IPS DF 6.9 (cell line): ENCODE measurements at regions not wholly inside any gene's neighbourhood (a gene's known extent, or its start where the extent isn't known, plus 50 kb on each side); places are given as distances from the start of the nearest gene placed in this dataset.

Experiments
- DNase-seq: peaks from one replicate; pipeline ENCODE4 v3.0.0-alpha.2; 2013; ENCODE audit warnings: low read depth, low spot score
- H3K27ac ChIP-seq: one replicate; pipeline ENCODE4 v1.5.1; 2013; ENCODE audit warnings: low read length, control low read depth
- H3K27me3 ChIP-seq: 2 replicates; pipeline ENCODE4 v1.6.1; 2013; ENCODE audit warnings: mild to moderate bottlenecking, low read length; ENCODE audit not compliant: control insufficient read depth, insufficient read depth
- H3K36me3 ChIP-seq: 2 replicates; pipeline ENCODE4 v1.6.1; 2013; ENCODE audit warnings: low read length; ENCODE audit not compliant: control insufficient read depth, insufficient read depth
- H3K4me1 ChIP-seq: 2 replicates; pipeline ENCODE4 v1.6.1; 2013; ENCODE audit warnings: low read length; ENCODE audit not compliant: control insufficient read depth, insufficient read depth
- H3K4me3 ChIP-seq: 2 replicates; pipeline ENCODE4 v1.5.1; 2013; ENCODE audit warnings: mild to moderate bottlenecking, low read length
- H3K9me3 ChIP-seq: 2 replicates; pipeline ENCODE4 v1.6.1; 2013; ENCODE audit warnings: low read length, inconsistent platforms; ENCODE audit not compliant: control insufficient read depth, insufficient read depth
- WGBS: extraction: QIAGEN DNeasy Blood & Tissue Kit; methylation state at CpG from one replicate; pipeline ENCODE4 v1.1.7; 2013; ENCODE audit warnings: mixed read lengths, missing lambda C conversion rate; ENCODE audit not compliant: insufficient read length, insufficient coverage; 5-methylcytosine and 5-hydroxymethylcytosine counted together

DNA sequence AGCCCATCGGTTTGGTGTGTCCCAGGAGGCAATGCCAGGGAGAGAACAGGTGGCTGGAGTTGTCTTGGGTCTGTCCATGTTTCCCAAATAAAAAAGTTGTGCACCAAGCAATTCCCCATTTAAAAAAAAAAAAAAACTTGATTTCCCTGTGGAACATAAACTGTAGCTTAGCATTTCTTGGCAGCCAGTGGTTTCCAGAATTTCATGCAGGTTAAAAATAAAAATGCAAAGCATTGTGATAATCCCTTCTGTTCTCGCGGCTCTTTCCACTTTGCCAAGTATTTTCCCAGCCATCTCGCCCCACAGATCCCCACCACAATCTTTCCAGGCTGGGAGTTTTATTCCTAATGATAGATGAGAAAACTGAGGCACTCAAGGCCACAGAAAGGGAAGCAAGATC is 51.4 kb upstream of the MSX1 start:
- Histone ChIP-seq H3K27me3 (no peaks in the 10 kb centered on the region), H3K4me3 (no peak overlapping the region), H3K9me3 (no peaks in the 10 kb centered on the region), H3K36me3 (no peaks in the 10 kb centered on the region), H3K27ac (no peak overlapping the region), H3K4me1 (peaks cover 1% of the 10 kb centered on the region; the same call in 1 of the 2 replicates)
- DNase-seq, result no peak
- no CpG with 5 or more reads among the region's 4 CpGs for WGBS

GRCh38 chr4:4805887-4806286 is 53.6 kb upstream of the MSX1 start:
- Histone ChIP-seq H3K27me3 (no peaks in the 10 kb centered on the region), H3K9me3 (no peaks in the 10 kb centered on the region), H3K4me1 (peaks cover 1% of the 10 kb centered on the region; the same call in 1 of the 2 replicates), H3K36me3 (no peaks in the 10 kb centered on the region), H3K27ac (no peak overlapping the region), H3K4me3 (no peak overlapping the region)
- no peak for DNase-seq
- WGBS, result no CpG with 5 or more reads among the region's 8 CpGs

- H3K27ac ChIP-seq, result no peak overlapping the region
- DNase-seq, result no peak
- no CpG with 5 or more reads among the region's 2 CpGs for WGBS
- no peaks in the 10 kb centered on the region for H3K27me3 ChIP-seq
- no peaks in the 10 kb centered on the region for H3K4me1 ChIP-seq
- H3K36me3 ChIP-seq, result no peaks in the 10 kb centered on the region
- H3K9me3 ChIP-seq, result no peaks in the 10 kb centered on the region
- no peak overlapping the region for H3K4me3 ChIP-seq
Measured at GRCh38 chr4:4803912-4804296, 55.6 kb upstream of the MSX1 start.

DNA sequence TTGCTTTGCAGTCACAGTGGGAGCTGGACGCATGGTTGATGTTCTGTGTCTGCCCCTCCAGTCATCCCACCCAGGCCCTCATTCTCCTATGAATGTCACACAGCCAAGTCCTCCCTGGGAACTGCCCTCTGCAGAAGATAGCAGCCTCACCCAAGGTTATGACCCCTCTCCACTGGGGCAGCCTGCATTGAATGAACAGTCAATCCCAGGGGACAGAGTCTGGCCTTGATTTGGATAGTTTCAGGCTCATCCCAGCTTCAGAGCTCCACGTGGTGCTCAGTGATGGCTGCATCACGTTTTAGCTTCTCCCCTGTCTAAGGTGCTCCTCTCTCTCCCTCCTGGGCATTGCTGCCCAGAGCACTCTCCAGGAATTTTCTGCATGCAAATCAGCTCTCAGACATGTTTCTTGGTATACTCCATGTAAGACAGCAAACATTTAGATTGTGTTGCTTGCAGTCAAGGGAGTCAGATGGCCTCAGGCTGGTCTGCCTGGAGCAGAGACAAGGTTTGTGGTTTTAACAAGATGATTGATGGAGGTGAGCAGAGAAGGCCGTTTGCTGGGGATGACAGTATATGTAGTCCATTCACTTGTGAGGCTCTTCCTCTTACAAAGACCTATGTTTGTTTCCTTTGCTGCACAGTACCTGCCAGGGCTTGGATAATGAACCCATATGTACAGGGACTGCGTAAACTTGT is 56.1 kb upstream of the MSX1 start:
- WGBS, result no CpG with 5 or more reads among the region's 5 CpGs
- no peak overlapping the region for H3K27ac ChIP-seq
- no peaks in the 10 kb centered on the region for H3K36me3 ChIP-seq
- H3K27me3 ChIP-seq, result no peaks in the 10 kb centered on the region
- no peak for DNase-seq
- H3K4me1 ChIP-seq, result no peaks in the 10 kb centered on the region
- H3K4me3 ChIP-seq, result no peak overlapping the region
- H3K9me3 ChIP-seq, result no peaks in the 10 kb centered on the region

GRCh38 chr4:4800646-4801408 is 58.6 kb upstream of the MSX1 start:
- Histone ChIP-seq H3K4me3 (no peak overlapping the region), H3K36me3 (no peaks in the 10 kb centered on the region), H3K4me1 (no peaks in the 10 kb centered on the region), H3K9me3 (no peaks in the 10 kb centered on the region), H3K27me3 (no peaks in the 10 kb centered on the region), H3K27ac (no peak overlapping the region)
- WGBS, result no CpG with 5 or more reads among the region's 6 CpGs
- no peak for DNase-seq

GRCh38 chr4:4794421-4794820 is 65.0 kb upstream of the MSX1 start:
- DNase-seq, result no peak
- Histone ChIP-seq H3K36me3 (no peaks in the 10 kb centered on the region), H3K9me3 (no peaks in the 10 kb centered on the region), H3K27ac (no peak overlapping the region), H3K4me1 (peaks cover 2% of the 10 kb centered on the region; the same call in 1 of the 2 replicates), H3K27me3 (no peaks in the 10 kb centered on the region), H3K4me3 (no peak overlapping the region)
- WGBS, result no CpG with 5 or more reads among the region's 1 CpG

- H3K27ac ChIP-seq, result no peak overlapping the region
- no peaks in the 10 kb centered on the region for H3K36me3 ChIP-seq
- peaks cover 2% of the 10 kb centered on the region; the same call in 1 of the 2 replicates for H3K4me1 ChIP-seq
- H3K27me3 ChIP-seq, result no peaks in the 10 kb centered on the region
- no peak overlapping the region for H3K4me3 ChIP-seq
- no peak for DNase-seq
- WGBS, result no CpG with 5 or more reads among the region's 4 CpGs
- H3K9me3 ChIP-seq, result no peaks in the 10 kb centered on the region
Measured at GRCh38 chr4:4792466-4792865, 67.0 kb upstream of the MSX1 start.

DNA sequence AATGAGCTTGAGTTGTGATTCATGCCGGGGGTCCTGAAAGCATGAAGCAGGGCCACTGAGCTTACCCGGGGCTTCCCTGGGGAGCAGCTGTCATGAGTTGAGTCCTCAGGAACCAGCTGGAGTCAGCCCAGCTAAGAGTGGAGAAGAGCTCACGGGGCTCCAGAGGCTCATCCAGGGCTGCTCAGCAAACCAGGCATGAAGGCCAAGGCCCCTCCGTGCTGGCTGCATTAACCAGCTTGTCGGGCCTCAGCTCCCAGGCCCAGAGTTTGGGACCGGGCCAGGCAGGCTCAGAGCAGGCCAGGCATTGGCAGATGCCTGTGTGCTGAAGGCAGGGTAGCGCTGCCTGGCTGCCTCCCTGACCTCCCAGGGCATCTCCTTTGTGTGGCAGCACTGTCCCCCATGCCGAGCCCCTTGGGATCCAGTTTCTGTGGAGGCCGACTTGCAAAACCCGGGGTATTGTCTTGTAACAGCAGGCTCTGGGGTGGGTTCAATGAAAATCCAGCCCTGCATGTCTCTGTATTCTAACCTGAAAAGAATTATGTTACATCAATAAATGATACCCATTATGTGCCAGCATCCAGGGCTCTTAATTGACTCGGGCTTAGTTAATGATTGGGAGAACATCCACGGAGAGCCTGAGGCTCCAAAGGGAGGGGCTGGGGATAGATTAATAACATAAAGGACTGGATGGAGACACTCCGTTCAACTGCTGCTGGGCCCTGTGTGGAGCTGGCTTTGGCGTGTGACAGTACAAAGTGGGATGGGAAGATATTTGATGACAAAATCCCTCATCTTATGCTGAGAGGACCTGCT is 68.0 kb upstream of the MSX1 start:
- no peaks in the 10 kb centered on the region for H3K27me3 ChIP-seq
- no peak overlapping the region; the same call in 1 of the 2 replicates for H3K4me3 ChIP-seq
- H3K27ac ChIP-seq, result no peak overlapping the region
- peaks cover 2% of the 10 kb centered on the region; the same call in 1 of the 2 replicates for H3K4me1 ChIP-seq
- WGBS, result no CpG with 5 or more reads among the region's 14 CpGs
- no peaks in the 10 kb centered on the region for H3K9me3 ChIP-seq
- no peaks in the 10 kb centered on the region for H3K36me3 ChIP-seq
- DNase-seq, result no peak

GRCh38 chr4:4789462-4789861 is 70.0 kb upstream of the MSX1 start:
- H3K27ac ChIP-seq, result no peak overlapping the region
- no peak overlapping the region for H3K4me3 ChIP-seq
- WGBS, result no CpG with 5 or more reads among the region's 1 CpG
- no peaks in the 10 kb centered on the region for H3K36me3 ChIP-seq
- no peaks in the 10 kb centered on the region for H3K27me3 ChIP-seq
- no peak for DNase-seq
- H3K4me1 ChIP-seq, result peaks cover 2% of the 10 kb centered on the region; the same call in 1 of the 2 replicates
- no peaks in the 10 kb centered on the region for H3K9me3 ChIP-seq

DNA sequence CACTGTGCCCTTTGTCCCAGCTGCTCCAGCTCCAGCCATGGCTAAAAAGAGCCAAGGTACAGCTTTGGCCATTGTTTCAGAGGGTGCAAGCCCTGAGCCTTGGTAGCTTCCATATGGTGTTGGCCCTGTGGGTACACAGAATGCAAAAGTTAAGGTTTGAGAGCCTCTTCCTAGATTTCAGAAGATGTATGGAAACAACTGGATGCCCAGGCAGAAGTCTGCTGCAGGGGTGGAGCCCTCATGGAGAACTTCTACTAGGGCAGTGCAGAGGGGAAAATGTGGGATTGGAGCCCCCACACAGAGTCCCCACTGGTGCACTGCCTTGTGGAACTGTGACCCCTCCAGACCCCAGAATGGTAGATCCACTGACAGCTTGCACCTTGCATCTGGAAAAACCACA is 70.9 kb upstream of the MSX1 start:
- no peak overlapping the region for H3K4me3 ChIP-seq
- H3K4me1 ChIP-seq, result peaks cover 2% of the 10 kb centered on the region; the same call in 1 of the 2 replicates

More for the DNA sequence above, 70.9 kb upstream of the MSX1 start:
- H3K27me3 ChIP-seq, result no peaks in the 10 kb centered on the region
- H3K9me3 ChIP-seq, result no peaks in the 10 kb centered on the region
- no peak for DNase-seq
- H3K36me3 ChIP-seq, result no peaks in the 10 kb centered on the region
- no peak overlapping the region for H3K27ac ChIP-seq
